ENCODE measurements at regions not wholly inside any gene's neighbourhood (a gene's known extent, or its start where the extent isn't known, plus 50 kb on each side); places are given as distances from the start of the nearest gene placed in this dataset.

DNA sequence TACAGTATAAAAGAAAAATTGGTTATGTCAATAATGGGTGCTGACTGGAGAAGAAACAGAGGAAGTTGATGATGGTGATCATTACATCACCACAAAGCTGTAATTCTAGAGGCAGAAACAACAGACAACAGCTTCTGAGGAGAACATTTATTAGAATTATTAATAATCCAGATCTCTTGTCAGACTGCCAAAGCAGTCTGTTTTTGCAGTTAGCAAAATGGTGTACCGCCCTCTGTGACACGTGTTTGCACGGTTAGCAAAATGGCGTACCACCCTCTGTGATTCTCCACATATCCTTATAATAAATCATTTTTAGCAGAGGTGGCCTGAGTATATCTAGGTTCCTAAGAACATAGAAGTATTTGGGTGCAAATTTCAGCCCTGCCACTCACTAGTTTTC is 154.0 kb upstream of the TENT5D start:
- TF ChIP-seq CTCF (IDR thresholded peaks at IDR 0.05): no peak
- no peak for TF ChIP-seq POLR2A (IDR thresholded peaks at IDR 0.05)

Data from testis (tissue), 2 donors.